Fibroblast of lung (primary cell): ENCODE measurements at regions not wholly inside any gene's neighbourhood (a gene's known extent, or its start where the extent isn't known, plus 50 kb on each side); places are given as distances from the start of the nearest gene placed in this dataset.

Experiments
- EZH2 ChIP-seq: IDR thresholded peaks from 2 replicates; pipeline ENCODE4 v1.5.1; 2012; ENCODE audit warnings: low read length, control low read depth, mild to moderate bottlenecking; ENCODE audit errors: missing control alignments
- TF ChIP-seq, protein P1 (sequence below), 2 donors: IDR thresholded peaks in 1 of 2; conservative IDR thresholded peaks in 1 of 2; 1 replicate in 1 of 2; 2 replicates in 1 of 2; pipeline ENCODE4 v1.5.1; 2011 to 2012; ENCODE audit warnings: low read length in 2 of 2, control low read depth in 1 of 2, inconsistent platforms in 1 of 2, low read depth in 1 of 2, mild to moderate bottlenecking in 1 of 2

GRCh38 chr9:124125651-124125977 lies 114.0 kb downstream of the LHX2 start:
- TF ChIP-seq, protein P1, sequence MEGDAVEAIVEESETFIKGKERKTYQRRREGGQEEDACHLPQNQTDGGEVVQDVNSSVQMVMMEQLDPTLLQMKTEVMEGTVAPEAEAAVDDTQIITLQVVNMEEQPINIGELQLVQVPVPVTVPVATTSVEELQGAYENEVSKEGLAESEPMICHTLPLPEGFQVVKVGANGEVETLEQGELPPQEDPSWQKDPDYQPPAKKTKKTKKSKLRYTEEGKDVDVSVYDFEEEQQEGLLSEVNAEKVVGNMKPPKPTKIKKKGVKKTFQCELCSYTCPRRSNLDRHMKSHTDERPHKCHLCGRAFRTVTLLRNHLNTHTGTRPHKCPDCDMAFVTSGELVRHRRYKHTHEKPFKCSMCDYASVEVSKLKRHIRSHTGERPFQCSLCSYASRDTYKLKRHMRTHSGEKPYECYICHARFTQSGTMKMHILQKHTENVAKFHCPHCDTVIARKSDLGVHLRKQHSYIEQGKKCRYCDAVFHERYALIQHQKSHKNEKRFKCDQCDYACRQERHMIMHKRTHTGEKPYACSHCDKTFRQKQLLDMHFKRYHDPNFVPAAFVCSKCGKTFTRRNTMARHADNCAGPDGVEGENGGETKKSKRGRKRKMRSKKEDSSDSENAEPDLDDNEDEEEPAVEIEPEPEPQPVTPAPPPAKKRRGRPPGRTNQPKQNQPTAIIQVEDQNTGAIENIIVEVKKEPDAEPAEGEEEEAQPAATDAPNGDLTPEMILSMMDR (conservative IDR thresholded peaks at IDR 0.05 in 1 of 2, IDR thresholded peaks at IDR 0.05 in 1 of 2; ENCODE audit: low read depth in 1 of 2, low read length in 2 of 2), result no peak
- TF ChIP-seq EZH2, result no peak
